ENCODE measurements at regions not wholly inside any gene's neighbourhood (a gene's known extent, or its start where the extent isn't known, plus 50 kb on each side); places are given as distances from the start of the nearest gene placed in this dataset.

- H2BK15ac ChIP-seq (ENCODE audit: low read length): no peak overlapping the region
- no peak overlapping the region for H4K8ac ChIP-seq (ENCODE audit: extremely low read depth, insufficient read depth, low read length)
- H3K36me3 ChIP-seq (ENCODE audit: control insufficient read depth in 2 of 4, insufficient read depth in 4 of 4, low read length in 3 of 4): no peaks in the 10 kb centered on the region
- DNase-seq (ENCODE audit: low read depth in 1 of 2, low spot score in 2 of 2) (no peak), FAIRE-seq (no peak)
- no peak overlapping the region for H3K4me3 ChIP-seq (ENCODE audit: extremely low read depth in 1 of 4, insufficient read depth in 2 of 4, low read depth in 3 of 4, low read length in 4 of 4)
- H3K4ac ChIP-seq (replicated peaks; ENCODE audit: insufficient read length, low read depth, low read length): no peak overlapping the region
- 56% methylated on average over 2 of the region's 2 CpGs; no CpG with 5 or more reads in 1 of the 2 experiments for WGBS, 2 experiments (ENCODE audit: extremely low coverage in 1 of 2, insufficient coverage in 1 of 2, insufficient read length in 1 of 2, insufficient replicate concordance in 2 of 2, low coverage in 1 of 2, low lambda C conversion rate in 2 of 2, missing lambda C conversion rate in 1 of 2)
- H3K14ac ChIP-seq (ENCODE audit: insufficient read length): no peak overlapping the region
- no peak overlapping the region for H2BK5ac ChIP-seq (ENCODE audit: low read depth, low read length)
- no peak overlapping the region for H2AFZ ChIP-seq (ENCODE audit: low read length)
- H3K23ac ChIP-seq (ENCODE audit: insufficient read length): no peak overlapping the region
- H3K9ac ChIP-seq (replicated peaks in 1 of 4; ENCODE audit: extremely low read depth in 1 of 4, low read depth in 3 of 4, low read length in 3 of 4): no peak overlapping the region
- H4K5ac ChIP-seq (ENCODE audit: insufficient read length, low read depth, low read length): no peak overlapping the region
- H3K23me2 ChIP-seq (ENCODE audit: low read depth, low read length): no peaks in the 10 kb centered on the region
- H3K79me1 ChIP-seq (ENCODE audit: low read depth, low read length): no peaks in the 10 kb centered on the region
- H3K27ac ChIP-seq (ENCODE audit: low read depth, low read length): no peak overlapping the region
- no peak overlapping the region for H2BK12ac ChIP-seq (ENCODE audit: low read depth, low read length)
- no peak overlapping the region for H2BK20ac ChIP-seq (ENCODE audit: low read length)
- H3K79me2 ChIP-seq (ENCODE audit: control insufficient read depth in 1 of 2, insufficient read depth in 2 of 2, low read length in 2 of 2): no peaks in the 10 kb centered on the region
- H4K20me1 ChIP-seq (replicated peaks in 1 of 2; ENCODE audit: control insufficient read depth in 1 of 2, insufficient read depth in 2 of 2, low read length in 2 of 2): no peaks in the 10 kb centered on the region
- H2AK5ac ChIP-seq (ENCODE audit: low read depth, low read length): no peak overlapping the region
- ChIA-PET POLR2A (ENCODE audit: partially characterized antibody) (no interaction called here), CTCF (ENCODE audit: partially characterized antibody) (interaction anchor here (0.7 to 11.4 kb wide), 7 partner anchors 9 to 108 kb away, joined by 3 to 89 read pairs (median 4); no protein-coding TSS in a partner anchor)
- peaks cover 0 to 3% (median 0%) of the 10 kb centered on the region in 4 experiments; a peak in 1 of 7 replicates for H3K4me1 ChIP-seq (replicated peaks in 1 of 4; ENCODE audit: control insufficient read depth in 3 of 4, insufficient read depth in 4 of 4, low read length in 3 of 4)
- H3K4me2 ChIP-seq (ENCODE audit: insufficient read depth in 1 of 2, low read depth in 2 of 2, low read length in 2 of 2): no peak overlapping the region
- H3K9me3 ChIP-seq (ENCODE audit: insufficient read depth in 2 of 2, low read depth in 1 of 2, low read length in 1 of 2): no peaks in the 10 kb centered on the region
- H3K56ac ChIP-seq (replicated peaks; ENCODE audit: insufficient read length, low read depth, low read length): no peak overlapping the region
- H4K91ac ChIP-seq (replicated peaks; ENCODE audit: insufficient read length, low read length): no peak overlapping the region
- H3K18ac ChIP-seq (ENCODE audit: extremely low read depth, low read length): no peak overlapping the region
- no peak overlapping the region for H2BK120ac ChIP-seq (replicated peaks; ENCODE audit: low read depth, low read length)
- H3K27me3 ChIP-seq (replicated peaks in 1 of 4; ENCODE audit: control insufficient read depth in 3 of 4, extremely low read depth in 1 of 4, insufficient read depth in 3 of 4, low read length in 3 of 4): no peaks in the 10 kb centered on the region
- TF ChIP-seq PHF8 (conservative IDR thresholded peaks at IDR 0.05; ENCODE audit: low read depth, low read length) (no peak), GTF2F1 (IDR thresholded peaks at IDR 0.05; ENCODE audit: borderline replicate concordance, low read depth, low read length) (no peak), SIRT6 (IDR thresholded peaks at IDR 0.05; ENCODE audit: low read length) (no peak), SRF (IDR thresholded peaks at IDR 0.05; ENCODE audit: low read depth, low read length) (no peak), CHD1 (IDR thresholded peaks at IDR 0.05; ENCODE audit: low read depth, low read length) (no peak), MAFK (IDR thresholded peaks at IDR 0.05; ENCODE audit: low read depth, low read length) (no peak)
- TF ChIP-seq, protein P1, sequence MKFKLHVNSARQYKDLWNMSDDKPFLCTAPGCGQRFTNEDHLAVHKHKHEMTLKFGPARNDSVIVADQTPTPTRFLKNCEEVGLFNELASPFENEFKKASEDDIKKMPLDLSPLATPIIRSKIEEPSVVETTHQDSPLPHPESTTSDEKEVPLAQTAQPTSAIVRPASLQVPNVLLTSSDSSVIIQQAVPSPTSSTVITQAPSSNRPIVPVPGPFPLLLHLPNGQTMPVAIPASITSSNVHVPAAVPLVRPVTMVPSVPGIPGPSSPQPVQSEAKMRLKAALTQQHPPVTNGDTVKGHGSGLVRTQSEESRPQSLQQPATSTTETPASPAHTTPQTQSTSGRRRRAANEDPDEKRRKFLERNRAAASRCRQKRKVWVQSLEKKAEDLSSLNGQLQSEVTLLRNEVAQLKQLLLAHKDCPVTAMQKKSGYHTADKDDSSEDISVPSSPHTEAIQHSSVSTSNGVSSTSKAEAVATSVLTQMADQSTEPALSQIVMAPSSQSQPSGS (IDR thresholded peaks at IDR 0.05; ENCODE audit: low read length): no peak
Observed at GRCh38 chr5:96611946-96612345, 50.2 kb upstream of the CAST start.

Measured in H1 (cell line).